Mesenteric fat pad (tissue), 1 donor: ENCODE measurements at regions not wholly inside any gene's neighbourhood (a gene's known extent, or its start where the extent isn't known, plus 50 kb on each side); places are given as distances from the start of the nearest gene placed in this dataset.

ENCODE experiments used
- DNase-seq: peaks from one replicate; pipeline ENCODE4 v3.0.0-alpha.2; 2020; ENCODE audit warnings: low spot score
- donor health status: DM: yes; HTN: yes; CAD: no.

DNA sequence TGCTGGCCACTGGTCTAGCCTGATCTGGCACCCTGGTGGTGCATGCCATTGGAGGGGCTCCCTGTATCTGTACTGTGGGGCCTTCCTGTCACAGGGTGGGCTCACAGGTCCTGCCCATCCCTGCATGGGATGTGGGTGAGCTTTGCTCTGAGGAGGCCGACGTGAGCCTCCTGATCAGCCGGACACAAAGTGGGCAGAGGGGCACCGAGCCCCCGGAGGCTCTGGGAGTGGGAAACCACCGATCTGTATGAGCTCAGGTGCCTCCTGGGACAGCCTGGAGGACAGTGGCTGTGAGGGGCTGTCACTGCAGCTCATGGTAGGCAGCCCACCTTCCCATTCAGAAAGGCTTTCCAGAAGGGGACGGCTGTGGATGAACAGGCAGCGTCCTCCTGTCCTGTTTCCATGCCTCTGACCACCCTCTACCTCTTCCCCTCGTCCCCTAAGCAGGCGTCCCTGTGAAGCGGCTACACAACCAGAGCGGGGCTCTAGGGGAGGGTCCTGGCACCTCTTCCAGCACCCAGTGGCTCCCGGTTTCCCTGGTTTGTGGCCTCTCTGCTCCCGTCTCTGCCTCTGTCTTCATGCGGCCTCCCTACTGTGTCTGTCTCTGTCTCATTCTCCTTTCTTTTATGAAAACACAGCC lies 112.5 kb upstream of the OTOS start:
- DNase-seq, result no peak

DNA sequence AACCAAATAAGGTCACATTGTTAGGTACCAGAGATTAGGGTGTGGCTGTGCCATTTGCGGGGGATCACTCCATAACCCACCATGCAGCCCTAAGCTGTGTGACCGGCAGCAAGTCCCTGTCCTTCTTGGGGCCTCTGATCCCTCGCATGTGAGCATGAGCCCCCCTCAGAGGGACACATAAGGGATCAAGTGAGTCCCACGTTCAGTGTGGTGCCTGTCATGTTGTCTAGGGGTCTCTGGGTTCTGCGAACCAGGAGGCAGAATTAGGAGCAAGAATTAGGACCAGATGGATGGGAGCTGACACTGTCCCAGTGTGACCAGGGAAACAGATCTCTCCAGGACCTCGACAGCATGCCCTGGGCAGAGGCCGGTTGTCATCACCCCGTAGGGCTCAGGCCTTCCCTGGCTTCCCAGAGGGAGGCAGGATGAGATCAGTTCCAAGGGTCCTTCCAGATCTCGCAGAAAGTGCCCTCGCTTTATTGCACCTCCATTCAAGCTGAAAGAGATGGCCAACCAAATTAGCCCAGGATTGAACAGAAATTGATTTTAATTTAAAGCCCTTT lies 113.2 kb upstream of the OTOS start:
- DNase-seq, result peak; percentile 53

DNA sequence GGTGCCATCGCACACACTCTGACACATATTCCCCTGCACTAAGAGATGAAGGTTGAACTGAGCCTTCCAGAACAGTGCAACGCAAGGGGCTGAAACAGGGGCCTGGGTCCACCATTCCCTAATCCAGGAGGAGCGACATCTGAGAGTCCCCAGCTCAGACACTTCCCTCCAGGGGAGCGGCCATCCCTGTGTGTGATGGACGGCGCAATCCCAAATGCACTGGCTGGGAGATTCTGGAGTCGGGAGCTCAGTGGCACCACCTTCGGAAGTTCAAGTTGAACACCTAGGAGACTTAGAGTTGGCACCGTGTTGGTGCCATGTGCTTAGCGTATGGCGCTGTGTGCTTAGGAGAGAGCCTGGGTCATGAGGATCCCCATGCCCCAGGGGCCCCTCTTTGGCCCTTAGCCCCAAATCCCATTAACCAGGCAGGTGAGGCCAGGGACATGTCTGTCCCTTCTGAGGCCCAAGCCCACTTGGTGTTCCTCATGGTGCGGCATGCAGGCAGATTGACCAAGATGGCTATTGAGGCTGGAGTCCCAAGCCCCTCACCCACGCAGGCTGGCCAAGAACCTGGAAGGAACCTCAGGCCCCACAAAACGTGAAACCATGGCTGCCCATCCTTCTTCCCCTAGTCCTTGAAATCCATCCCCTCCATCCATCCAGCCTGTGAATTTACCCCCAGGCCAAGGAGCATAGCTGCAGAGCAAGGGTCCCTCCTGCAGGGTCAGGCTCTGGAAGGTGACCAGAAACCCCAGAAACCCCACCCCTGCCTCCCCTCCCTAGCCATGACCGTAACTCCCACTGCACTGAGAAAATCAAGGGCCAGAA lies 114.1 kb upstream of the OTOS start:
- DNase-seq, result peak; percentile 69

DNA sequence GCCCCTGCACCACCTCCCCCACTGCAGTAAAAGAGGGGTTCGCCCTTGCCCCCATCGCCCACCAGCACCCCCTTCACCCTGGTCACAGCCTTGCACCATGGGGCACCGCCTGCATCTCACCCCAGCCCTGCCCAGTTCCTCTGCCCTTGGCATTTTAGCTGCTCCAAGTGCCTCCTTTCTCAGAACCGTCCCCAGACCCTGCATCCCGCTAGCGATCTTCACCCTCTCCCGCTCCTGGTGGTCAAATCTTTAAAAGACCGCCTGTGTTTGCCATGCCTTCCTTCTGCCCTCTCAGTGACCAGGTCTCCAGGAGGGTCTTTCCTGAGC lies 114.7 kb upstream of the OTOS start:
- DNase-seq, result peak; percentile 82

DNA sequence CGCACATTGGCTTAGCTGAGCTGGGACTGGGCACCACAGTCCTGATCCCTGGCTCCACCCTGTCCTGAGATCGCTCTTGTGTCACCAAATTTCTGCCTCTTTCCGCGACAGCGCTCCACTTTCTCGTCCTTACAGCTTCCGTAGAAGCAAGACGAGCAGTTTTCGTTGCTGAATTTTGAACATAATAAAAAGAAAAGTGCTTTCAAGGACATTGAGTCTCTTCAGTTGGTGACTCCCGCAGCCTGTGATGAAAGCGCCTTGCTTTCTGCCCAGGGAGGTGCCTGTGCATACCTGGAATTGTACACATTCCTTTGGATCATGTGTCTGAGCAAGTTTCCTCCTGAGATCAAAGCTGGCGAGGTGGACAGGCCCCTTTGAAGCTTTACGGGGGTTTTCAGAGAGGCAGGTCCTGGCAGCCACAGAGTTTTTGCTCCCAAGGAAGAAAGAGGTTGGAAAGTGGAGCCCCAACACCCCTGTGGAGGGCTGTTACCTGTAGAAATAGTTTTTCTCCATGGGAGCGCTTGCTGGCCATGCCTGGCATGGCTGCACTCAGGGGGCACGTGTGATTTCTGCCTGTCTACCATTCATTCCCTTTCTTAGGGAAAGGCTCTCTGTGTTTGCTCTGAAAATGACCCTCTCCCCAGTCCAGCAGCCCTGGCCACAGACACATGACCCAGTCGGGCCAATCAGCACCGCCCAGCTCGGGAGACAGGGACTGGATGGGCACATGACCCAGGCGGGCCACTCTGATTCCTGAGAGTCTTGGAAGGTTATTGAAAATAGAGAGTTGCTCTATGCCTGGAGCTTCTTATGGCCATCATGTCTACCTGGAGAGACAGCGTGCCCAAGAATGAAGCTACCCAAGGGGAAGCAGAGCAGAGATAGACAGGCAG lies 115.6 kb upstream of the OTOS start:
- peak; percentile 82 for DNase-seq

DNA sequence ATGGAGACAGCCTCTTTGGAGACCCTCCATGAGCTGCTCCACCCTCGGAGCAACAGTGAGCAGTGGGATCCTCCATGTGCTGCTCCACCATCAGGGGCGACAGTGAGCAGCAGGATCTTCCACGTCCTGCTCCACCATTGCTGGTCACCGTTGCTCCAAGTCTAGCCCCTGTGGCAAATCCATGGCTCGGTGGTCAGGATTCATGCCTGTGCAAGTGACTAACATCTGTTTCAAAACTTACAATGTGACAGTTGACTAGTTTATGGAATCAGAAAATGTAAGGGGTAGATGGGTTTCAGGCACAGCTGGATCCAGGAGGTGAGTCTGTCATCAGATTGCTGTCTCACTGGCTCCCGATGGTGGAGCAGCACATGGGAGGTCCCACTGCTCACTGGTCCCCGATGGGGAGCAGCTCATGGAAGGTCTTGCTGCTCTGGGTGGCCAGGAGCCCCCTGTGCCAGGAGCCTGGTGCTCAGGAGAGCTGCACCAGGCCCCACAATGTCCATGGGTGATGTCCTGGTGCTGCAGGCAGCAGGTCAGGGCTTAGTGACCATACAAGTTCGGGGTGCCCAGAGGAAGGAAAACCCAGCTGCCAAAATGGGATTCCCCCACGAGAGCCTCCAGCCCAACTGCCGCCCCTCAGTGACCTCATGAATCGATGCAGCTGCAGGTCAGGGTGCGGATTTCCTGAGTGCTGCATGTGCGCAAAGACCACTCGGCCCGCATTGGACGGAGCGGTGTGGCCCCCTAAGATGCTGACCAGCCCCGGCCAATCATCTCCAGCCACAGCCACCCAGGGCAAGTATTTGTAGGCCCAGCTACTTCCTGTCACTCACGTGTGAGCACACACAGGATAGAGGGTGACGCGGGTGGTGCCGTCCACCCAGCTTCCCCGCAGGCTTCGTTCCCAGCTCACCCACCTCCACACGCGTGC lies 116.5 kb upstream of the OTOS start:
- peak; percentile 68 for DNase-seq

DNA sequence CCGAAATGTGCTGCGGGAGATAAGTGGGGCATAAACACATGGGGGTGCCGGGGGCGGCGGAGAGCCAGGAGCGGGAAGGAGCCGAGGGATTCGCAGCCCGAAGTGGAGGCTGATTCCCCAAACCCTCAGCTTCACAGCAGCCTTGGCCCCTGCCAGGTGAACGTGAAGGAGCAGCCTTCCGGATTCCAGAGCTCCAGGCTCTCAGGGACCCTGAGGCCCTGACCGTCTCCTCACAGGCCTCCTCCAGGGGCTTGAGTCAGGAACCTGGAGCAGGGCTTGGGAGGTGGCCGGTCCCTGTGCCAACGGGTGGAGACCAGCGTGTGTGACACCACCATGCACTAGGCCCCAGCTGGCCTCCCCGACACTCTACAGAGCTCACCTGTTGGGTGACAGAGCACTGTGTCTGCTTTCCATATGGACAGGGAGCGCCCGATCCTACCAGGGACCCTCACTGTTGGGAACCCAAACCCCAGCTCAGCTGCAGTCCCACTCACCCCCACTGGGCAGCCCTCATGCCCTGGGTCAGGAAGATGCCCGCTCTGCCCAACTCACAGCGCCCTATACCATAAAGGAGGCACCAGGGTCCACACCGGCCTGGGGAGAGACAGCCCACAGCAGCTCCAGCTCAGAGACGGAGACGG lies 117.6 kb upstream of the OTOS start:
- DNase-seq, result peak; percentile 55

DNA sequence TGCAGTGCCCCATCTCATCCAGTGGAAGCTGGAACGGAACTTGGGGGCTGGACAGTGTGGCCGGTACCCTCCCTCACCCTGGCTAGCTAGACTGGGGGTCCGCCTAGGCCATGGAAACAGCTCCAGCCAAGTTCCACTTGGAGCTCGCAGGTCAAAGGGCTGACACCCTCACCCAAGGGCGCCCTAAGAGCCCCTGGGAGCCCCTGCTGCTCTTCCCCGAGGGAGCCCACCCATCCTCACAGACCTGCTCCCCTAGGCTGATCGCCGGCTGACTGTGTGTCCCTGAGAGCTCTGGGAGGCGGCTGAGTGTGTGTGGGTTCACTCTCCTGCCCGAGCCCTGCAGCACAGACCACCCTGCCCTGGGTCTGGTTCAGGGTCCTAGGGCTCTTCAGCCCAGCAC lies 118.2 kb upstream of the OTOS start:
- no peak for DNase-seq

DNA sequence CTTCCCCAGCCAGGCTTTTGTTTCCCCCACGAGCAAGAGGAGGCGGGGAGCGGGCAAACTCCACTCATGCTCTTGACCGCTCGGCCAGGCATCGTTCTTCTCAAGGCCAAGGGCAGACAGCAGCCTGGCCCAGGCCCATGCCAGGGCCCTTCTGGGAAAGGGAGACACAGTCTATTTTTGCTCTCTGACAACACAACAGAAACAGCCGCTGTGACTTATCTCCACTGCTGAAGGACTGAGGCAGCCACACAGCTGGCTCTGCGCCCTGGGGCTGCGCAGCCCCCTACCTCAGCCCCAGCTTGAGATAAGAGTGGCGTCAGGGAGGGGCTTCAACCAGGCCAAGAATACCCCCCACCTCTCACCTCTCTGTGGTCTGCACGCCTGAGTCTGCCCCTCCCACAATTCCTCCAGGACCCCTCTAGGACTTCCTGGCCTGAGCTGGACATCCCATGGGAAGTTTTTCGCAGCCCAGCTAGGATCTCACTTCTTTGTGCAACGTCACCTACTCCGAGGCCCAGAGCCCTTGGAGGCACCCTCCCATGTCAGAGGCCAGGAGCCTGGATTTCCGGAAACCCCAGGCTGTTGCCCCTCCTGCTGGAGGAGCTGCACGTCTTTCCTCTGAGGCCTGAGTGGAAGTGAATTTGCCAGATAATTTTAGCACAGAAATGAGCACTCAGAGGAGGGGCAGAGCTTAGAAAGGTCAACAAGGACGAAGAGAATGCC lies 118.9 kb upstream of the OTOS start:
- DNase-seq, result peak; percentile 90

DNA sequence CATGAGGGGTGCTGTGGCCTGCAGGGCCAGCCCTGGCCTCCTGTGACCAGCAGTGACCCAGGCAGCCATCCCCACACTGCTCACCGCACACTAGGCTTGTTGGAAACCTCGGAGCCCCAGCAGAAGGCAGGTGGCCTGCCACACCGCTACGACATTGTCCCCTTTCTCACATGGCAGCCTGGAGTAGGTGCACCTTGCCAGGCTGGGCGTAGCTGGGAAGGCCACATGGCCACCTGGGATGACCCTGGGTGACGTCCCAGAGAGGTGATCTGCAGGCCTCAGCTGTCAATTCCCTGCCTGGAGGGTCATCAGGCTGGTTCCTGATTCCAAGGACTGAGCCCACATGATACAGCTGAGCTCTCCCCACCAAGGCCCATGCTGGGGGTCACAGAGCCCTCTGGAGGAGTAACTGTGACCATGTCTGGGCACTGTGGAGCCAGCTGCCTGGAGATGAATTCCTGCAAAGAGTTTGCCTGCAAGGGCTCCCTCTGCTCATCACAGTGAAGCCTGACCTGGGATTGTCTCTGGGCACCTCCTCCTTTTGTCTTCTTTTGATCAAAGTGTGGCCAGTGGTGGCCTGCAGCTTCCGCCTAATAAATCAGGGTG lies 119.6 kb upstream of the OTOS start:
- peak; percentile 78 for DNase-seq

DNA sequence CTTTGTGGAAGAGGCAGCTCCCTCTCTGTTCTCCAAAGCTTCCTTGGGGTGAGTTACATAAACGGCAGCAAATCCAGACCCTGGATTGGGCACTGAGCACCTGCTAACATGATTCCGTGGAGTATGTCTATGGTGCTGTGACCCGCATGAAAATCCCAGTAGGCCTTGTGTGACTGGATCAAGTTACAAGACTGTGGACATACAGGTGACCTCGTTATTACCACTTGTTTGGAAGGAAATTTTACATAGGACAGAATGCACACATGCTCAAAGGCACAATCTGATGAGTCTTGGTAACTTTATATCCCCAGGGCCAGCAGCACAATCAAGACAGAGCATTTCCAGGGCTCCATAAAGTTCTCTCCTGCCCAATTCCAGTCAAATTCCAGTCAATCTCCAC lies 120.2 kb upstream of the OTOS start:
- DNase-seq, result no peak

DNA sequence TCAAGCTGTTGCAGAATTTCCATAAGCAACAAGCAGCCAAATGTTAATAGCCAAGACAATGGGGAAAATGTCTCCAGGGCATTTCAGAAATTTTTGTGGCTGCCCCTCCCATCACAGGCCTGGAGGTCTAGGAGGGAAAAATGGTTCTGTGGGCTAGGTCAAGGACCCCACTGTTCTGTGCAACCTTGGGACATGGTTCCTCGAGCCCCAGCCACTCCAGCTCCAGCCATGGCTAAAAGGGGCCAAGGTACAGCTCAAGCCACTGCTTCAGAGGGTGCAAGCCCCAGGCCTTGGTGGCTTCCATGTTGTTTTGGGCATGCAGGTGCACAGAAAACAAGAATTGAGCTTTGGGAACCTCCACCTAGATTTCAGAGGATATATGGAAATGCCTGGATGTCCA lies 122.1 kb upstream of the OTOS start:
- DNase-seq, result peak; percentile 35

DNA sequence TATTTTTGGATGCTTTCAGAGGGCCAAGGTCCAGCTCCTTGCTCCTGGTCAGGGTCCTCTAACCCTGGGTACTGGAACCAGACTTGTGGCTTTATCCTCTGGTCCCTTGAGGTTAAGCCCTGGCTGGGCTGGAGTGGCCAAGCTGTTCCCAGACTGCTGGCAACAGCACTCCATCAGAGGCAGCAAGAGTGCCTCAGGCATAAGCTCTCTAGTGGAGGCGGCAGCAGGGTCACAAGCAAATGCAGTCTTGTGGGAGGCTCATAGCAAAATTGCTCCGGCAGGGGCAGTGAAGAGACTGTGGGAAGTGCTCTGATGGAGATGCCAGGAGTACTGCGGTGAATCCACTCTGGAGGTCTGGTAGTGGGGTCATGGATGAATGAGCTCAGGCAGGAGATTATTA lies 128.9 kb upstream of the OTOS start:
- no peak for DNase-seq

DNA sequence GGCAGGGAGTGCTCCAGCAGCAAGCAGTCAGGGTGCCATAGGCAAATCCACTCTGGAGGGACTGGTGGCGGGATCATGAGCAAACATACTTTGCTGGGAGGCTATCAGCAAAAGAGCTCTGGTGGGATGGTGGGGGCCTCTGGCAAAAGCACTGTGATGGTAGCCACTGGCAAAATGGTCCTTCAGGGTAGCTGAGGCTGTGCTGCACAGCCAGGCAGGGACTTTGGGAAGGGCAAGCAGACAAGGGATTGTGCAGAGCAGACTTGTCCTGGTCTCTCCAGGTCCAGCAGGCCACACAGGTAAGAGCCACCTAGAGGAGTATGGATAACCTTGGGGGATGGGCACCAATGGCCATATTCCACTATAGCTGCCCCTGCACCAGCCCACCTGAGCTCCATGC lies 129.4 kb upstream of the OTOS start:
- DNase-seq, result no peak

DNA sequence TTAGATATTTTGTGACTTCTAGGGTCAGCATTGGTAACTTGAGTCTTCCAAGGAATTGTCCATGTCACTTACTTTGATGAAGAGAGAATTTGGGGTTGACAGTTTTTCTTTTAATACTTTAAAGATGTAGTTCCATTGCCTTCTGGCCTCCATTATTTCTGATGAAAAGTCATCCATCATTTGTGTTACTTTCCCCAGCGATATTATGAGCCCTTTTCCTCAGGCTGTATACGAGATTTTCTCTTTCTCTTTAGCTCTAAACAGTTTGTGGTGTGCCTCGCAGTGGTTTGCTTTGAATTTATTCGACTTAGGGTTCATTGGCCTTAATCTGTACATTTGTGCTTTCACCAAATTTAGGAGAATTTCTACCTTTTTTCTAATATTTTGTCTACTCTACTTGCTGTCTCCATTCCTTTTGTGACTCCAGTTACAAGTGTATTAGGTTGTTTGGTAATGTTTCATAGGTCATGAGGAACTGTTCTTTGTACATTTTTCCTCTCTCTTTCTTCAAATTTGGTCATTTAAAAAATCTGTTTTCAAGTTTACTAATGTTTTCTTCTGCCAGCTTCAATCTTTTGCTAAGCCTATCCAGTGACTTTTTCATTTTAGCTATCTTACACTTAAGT lies 131.4 kb upstream of the OTOS start:
- no peak for DNase-seq

DNA sequence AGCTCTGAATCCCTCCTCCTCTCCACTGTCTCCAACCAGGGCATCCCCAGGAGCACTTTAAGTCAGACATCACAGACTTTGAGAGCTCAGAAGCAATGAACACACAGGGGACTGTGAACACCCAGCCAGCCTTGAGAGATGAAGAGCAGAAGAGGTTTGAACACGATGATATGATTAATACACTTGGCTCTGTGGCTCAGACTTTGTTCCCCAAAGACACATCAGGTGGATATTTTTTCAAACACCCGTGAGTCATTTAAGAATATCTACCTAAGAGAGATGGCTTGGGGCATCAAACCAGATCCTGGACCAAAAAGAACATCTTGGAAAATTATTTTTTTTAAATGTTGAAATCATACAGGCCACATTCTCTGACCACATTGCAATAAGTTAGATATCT lies 134.9 kb upstream of the OTOS start:
- DNase-seq, result no peak

DNA sequence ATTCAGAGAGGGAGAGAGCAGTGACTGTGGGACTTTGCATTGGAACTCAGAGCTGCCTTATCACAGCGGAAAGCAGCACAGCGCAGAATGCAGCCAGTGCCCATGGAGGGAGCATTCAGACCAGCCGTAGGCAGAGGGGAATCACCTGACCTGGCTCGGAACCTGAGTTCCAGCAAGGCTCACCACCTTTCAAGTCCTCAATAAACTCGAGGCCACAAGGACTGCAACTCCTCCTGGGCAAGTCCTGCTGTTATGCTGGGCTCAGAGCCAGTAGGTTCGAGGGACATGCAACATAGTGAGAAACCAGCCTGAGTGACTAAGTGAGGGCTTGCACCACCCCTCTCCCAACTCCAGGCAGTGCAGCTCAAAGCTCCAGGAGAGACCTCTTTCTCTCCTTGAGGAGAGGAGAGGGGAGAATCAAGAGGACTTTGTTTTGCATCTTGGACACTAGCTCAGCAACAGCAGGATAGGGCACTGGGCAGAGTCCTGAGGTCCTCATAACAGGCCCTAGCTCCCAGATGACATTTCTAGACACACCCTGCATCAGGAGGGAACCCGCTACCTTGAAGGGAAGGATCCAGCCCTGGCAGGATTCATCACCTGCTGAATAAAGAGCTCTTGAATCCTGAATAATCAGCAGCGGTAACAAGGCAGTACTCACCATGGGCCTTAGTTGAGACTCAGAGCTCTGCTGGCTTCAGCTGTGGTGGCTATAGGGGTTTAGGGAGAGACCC lies 136.8 kb upstream of the OTOS start:
- DNase-seq, result no peak
